ENCODE measurements at regions not wholly inside any gene's neighbourhood (a gene's known extent, or its start where the extent isn't known, plus 50 kb on each side); places are given as distances from the start of the nearest gene placed in this dataset.

DNA sequence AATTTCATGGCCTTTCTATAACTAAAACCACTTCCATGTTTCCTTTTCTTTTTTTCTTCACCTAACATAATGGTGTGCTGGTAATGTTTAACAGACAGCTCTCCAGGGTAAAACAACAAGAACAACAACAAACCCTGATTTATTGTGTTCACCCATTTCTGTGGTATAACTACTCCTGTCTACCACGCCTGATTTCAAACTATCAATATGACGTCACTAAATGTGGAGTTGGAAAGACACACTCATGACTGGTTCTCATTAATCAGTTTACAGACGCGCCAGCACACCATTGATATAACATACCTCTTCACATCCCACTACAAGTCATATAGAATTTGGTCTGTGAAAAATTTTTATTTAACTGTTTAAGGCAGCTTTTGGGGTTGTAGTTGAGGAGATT, 142.9 kb downstream of the ARRDC3 start:
- no peak for DNase-seq

DNA sequence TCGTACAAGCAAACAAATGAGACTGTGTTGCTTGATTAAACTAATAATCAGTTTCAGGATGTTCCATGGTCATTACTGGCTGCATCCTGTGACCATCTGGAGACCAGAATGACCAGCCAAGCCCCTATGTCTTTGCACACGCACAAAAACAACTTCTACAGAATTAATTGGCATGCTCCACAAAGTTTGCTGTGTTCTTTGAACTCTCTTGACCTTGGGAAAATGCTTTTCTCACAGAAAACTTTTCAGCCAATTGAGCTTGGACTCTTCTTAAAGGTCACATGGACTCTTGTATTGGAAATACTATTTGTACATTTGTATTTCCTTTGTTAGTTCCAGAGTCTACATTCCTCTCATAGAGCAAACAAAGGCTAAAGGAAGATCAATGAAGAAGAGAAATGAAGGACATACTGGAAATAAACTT, 147.8 kb downstream of the ARRDC3 start:
- DNase-seq, result no peak

- DNase-seq, result no peak
These were observed 150.6 kb downstream of the ARRDC3 start for GRCh38 chr5:91232523-91232922.

DNA sequence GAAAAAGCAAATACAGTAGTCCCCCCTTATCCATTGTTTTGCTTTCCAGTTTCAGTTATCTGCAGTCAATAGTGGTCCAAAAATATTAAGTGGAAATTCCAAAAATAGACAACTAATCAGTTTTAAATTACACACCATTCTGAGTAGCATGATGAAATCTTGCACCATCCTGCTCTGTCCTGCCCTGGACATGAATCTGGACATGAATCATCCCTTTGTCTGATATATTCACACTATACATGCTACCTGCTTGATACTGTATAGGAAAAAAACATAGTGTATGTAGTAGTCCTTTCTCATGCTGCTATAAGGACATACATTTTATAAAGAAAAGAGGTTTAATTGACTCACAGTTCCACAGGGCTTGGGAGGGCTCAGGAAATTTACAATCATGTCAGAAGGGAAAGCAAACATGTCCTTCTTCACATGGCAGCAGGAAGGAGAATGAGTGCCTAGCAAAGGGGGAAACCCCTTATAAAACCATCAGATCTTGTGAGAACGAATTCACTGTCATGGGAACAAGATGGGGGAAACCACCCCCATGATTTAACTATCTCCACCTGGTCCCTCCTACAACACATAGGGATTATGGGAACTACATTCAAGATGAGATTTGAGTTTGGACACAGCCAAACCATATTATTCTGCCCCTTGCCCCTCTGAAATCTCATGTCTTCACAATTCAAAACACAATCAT, 153.9 kb downstream of the ARRDC3 start:
- no peak for DNase-seq

- no peak for DNase-seq
These were observed 154.9 kb downstream of the ARRDC3 start for GRCh38 chr5:91228188-91228587.

DNA sequence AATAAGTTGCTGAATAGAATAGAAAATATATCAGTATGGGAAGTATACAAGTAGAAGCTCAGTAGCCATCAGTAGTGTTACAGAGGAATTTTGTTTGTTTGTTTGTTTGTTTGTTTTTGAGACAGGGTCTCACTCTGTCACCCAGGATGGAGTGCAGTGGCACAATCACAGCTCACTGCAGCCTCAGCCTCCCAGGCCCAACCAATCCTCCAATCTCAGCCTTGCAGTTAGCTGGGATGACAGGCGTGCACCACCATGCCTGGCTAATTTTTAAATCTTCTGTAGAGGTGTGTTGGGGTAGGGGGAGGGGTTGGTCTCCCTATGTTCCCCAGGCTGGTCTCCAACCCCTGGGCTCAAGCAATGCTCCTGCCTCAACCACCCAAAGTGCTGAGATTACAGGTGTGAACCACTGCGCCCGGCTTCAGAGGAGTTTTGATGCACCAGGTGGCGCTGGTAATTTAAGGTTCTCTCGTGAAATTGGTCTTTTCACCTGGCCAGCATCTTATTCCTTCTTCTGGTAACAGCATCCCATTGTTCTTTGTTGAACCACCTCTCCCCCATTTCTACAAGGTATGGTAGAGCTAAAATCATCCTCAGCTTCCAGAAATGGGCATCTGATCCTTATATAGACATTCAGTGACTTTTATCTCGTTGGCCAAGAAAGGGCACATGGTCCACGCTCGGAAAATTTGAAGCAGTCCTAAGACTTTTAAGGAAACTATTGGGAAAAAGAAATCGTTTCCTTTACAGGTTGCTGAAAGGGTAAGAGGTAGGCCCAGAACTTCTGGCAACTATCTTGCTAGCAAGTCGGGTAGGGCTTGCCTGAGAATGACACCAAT, 157.1 kb downstream of the ARRDC3 start:
- DNase-seq, result peak; percentile 13

- no peak for DNase-seq
These were observed 158.1 kb downstream of the ARRDC3 start for GRCh38 chr5:91224969-91225368.

- no peak for DNase-seq
These were observed 158.7 kb downstream of the ARRDC3 start for GRCh38 chr5:91224456-91224855.

DNA sequence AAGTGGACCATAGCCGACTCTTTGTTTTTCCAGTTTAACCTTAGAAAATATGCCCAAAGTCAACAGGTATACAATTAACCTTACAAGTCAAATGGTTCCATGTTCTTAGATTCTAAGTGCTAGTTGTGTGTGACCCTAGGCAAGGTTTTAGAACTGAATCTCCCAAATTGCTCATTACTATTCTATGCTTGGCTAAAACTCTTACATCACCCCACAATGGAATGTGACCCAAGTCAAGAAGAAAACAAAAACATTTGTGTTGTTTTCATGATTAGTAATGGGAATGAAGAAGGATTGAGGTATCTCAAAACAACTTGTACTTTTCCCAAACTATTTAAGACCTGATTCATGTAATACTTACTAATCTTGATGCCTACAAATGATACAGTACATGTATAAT, 159.2 kb downstream of the ARRDC3 start:
- DNase-seq, result no peak

- no peak for DNase-seq
These were observed 160.6 kb downstream of the ARRDC3 start for GRCh38 chr5:91222482-91222881.

- no peak for DNase-seq
These were observed 161.2 kb downstream of the ARRDC3 start for GRCh38 chr5:91221917-91222316.

DNA sequence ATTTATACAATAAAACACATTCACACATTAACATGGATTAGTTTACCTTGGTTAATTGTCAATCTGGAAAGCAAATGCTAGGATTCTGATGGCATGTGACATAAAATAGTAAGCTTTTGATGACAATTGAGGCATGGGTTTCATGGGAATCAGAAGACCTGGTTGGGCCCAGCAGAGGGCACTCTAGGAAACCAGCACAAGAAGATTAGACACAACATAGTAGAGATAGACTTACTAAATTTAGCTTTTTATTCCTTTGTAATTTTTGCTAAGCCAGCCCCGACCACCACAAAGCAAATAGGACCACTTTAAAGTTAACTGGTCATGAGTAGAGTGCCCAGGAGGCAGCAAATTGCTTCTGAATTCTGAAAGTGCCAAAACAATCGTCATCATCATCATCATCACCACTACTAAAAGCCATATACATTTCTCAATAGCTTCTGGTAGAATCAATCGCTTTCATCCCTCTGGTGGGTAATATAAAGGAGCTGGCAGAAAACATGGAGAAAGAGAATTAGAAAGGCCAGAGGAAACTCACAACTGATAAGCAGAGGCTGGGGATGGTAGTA, 163.2 kb downstream of the ARRDC3 start:
- no peak for DNase-seq

- no peak for DNase-seq
These were observed 163.9 kb downstream of the ARRDC3 start for GRCh38 chr5:91219091-91219802.

DNA sequence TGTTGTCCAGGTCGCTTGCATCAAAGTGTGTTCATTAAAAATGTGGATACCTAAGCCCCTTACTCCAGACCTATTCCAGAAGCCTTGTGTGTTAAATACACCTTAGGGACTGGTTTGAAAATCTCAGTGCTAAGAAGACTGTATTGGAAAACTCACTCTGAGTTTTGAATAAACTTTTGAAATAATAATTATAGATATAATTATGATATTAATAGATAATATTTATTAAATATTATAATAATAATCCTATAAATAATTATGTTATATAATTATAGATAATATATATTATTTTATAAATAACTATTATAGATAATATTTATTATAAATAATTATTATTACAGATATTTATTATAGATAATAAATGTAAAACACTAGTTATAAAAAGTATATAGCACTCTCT, 165.3 kb downstream of the ARRDC3 start:
- no peak for DNase-seq

- no peak for DNase-seq
These were observed 168.5 kb downstream of the ARRDC3 start for GRCh38 chr5:91214571-91214970.

All from NCI-H2107 (cell line).